H1 (cell line): ENCODE measurements at regions not wholly inside any gene's neighbourhood (a gene's known extent, or its start where the extent isn't known, plus 50 kb on each side); places are given as distances from the start of the nearest gene placed in this dataset.

ENCODE experiments used
- CTCF ChIA-PET: fragments of 300-600 bp; sonication (Branson Sonifier 250); formaldehyde crosslinking; loops from one replicate; lab custom pipeline; 2021; ENCODE audit not compliant: partially characterized antibody; lab: Charles Lee
- POLR2A ChIA-PET: fragments of 300-600 bp; sonication (Branson Sonifier 250); formaldehyde crosslinking; loops from one replicate; lab custom pipeline; 2021; ENCODE audit warnings: inconsistent platforms; ENCODE audit not compliant: partially characterized antibody; lab: Charles Lee
- DNase-seq, 2 experiments: peaks; one replicate each; pipeline versions ENCODE4 v3.0.0 to v3.0.0-alpha.2; 2010 to 2022; ENCODE audit warnings: low spot score in 2 of 2, low read depth in 1 of 2, mixed read lengths in 1 of 2
- FAIRE-seq: peaks from 2 replicates; lab custom pipeline; 2011; peaks lifted over from hg19 to GRCh38; lab: Jason Lieb, UNC
- H2AFZ ChIP-seq: 2 replicates; pipeline ENCODE4 v1.8.1; 2012; ENCODE audit warnings: low read length, inconsistent platforms
- H2AK5ac ChIP-seq: 2 replicates; pipeline ENCODE4 v1.6.1; 2013; ENCODE audit warnings: low read depth, low read length
- H2BK120ac ChIP-seq: replicated peaks from 2 replicates; pipeline ENCODE3; 2013; ENCODE audit warnings: low read depth, low read length, inconsistent platforms
- H2BK12ac ChIP-seq: 2 replicates; pipeline ENCODE4 v1.6.1; 2013; ENCODE audit warnings: low read depth, low read length
- H2BK15ac ChIP-seq: 2 replicates; pipeline ENCODE4 v1.6.1; 2013; ENCODE audit warnings: low read length
- H2BK20ac ChIP-seq: 2 replicates; pipeline ENCODE4 v1.6.1; 2013; ENCODE audit warnings: low read length
- H2BK5ac ChIP-seq: 2 replicates; pipeline ENCODE4 v1.6.1; 2013; ENCODE audit warnings: low read depth, low read length
- H3K14ac ChIP-seq: 2 replicates; pipeline ENCODE4 v1.6.1; 2013; ENCODE audit warnings: inconsistent platforms; ENCODE audit not compliant: insufficient read length
- H3K18ac ChIP-seq: 2 replicates; pipeline ENCODE4 v1.6.1; 2013; ENCODE audit warnings: low read length; ENCODE audit errors: extremely low read depth
- H3K23ac ChIP-seq: 2 replicates; pipeline ENCODE4 v1.6.1; 2013; ENCODE audit warnings: inconsistent platforms; ENCODE audit not compliant: insufficient read length
- H3K23me2 ChIP-seq: 2 replicates; pipeline ENCODE4 v1.6.1; 2013; ENCODE audit warnings: low read depth, low read length
- H3K27ac ChIP-seq: 2 replicates; pipeline ENCODE4 v1.6.1; 2011; ENCODE audit warnings: low read depth, low read length, inconsistent platforms
- H3K27me3 ChIP-seq, 4 experiments: replicated peaks in 1 of 4; 1 replicate in 1 of 4; 2 replicates in 3 of 4; pipeline versions ENCODE4 v1.6.1 to v1.8.1; 2011 to 2013; ENCODE audit warnings: low read length in 3 of 4, mild to moderate bottlenecking in 3 of 4, inconsistent platforms in 2 of 4, mixed read lengths in 2 of 4, moderate library complexity in 1 of 4; ENCODE audit not compliant: control insufficient read depth in 3 of 4, insufficient read depth in 3 of 4; ENCODE audit errors: extremely low read depth in 1 of 4
- H3K36me3 ChIP-seq, 4 experiments: 2 replicates each; pipeline versions ENCODE4 v1.6.1 to v1.8.1; 2011 to 2013; ENCODE audit warnings: mild to moderate bottlenecking in 4 of 4, low read length in 3 of 4, moderate library complexity in 2 of 4, control low read depth in 1 of 4, inconsistent platforms in 1 of 4; ENCODE audit not compliant: insufficient read depth in 4 of 4, control insufficient read depth in 2 of 4
- H3K4ac ChIP-seq: replicated peaks from 2 replicates; pipeline ENCODE3; 2013; ENCODE audit warnings: low read length, low read depth, mixed read lengths, inconsistent platforms; ENCODE audit not compliant: insufficient read length
- H3K4me1 ChIP-seq, 4 experiments: replicated peaks in 1 of 4; 1 replicate in 1 of 4; 2 replicates in 3 of 4; pipeline versions ENCODE4 v1.6.1 to v1.8.1; 2011 to 2013; ENCODE audit warnings: low read length in 3 of 4, inconsistent platforms in 2 of 4, mixed read lengths in 1 of 4; ENCODE audit not compliant: insufficient read depth in 4 of 4, control insufficient read depth in 3 of 4
- H3K4me2 ChIP-seq, 2 experiments: 2 replicates each; pipeline versions ENCODE4 v1.6.1 to v1.8.1; 2011 to 2013; ENCODE audit warnings: low read depth in 2 of 2, low read length in 2 of 2, control low read depth in 1 of 2, inconsistent platforms in 1 of 2, mild to moderate bottlenecking in 1 of 2; ENCODE audit not compliant: insufficient read depth in 1 of 2
- H3K4me3 ChIP-seq, 4 experiments: fragments of 200-600, 300-600 bp in 1 of 4; sonication (generic), shearing (Covaris generic), sonication (Bioruptor Twin) in 1 of 4; 2 replicates each; pipeline versions ENCODE4 v1.5.1 to v1.8.1; 2011 to 2016; ENCODE audit warnings: low read length in 4 of 4, low read depth in 3 of 4, control low read depth in 2 of 4, inconsistent platforms in 2 of 4, mild to moderate bottlenecking in 2 of 4, mixed read lengths in 1 of 4, moderate library complexity in 1 of 4; ENCODE audit not compliant: insufficient read depth in 2 of 4; ENCODE audit errors: extremely low read depth in 1 of 4
- H3K56ac ChIP-seq: replicated peaks from 2 replicates; pipeline ENCODE3; 2013; ENCODE audit warnings: low read depth, mild to moderate bottlenecking, mixed read lengths, low read length, inconsistent platforms; ENCODE audit not compliant: insufficient read length
- H3K79me1 ChIP-seq: 2 replicates; pipeline ENCODE4 v1.6.1; 2013; ENCODE audit warnings: low read depth, low read length, control low read depth
- H3K79me2 ChIP-seq, 2 experiments: 2 replicates each; pipeline versions ENCODE4 v1.6.1 to v1.8.1; 2012 to 2013; ENCODE audit warnings: low read length in 2 of 2, mild to moderate bottlenecking in 2 of 2, inconsistent platforms in 1 of 2; ENCODE audit not compliant: insufficient read depth in 2 of 2, control insufficient read depth in 1 of 2
- H3K9ac ChIP-seq, 4 experiments: replicated peaks in 1 of 4; 1 replicate in 1 of 4; 2 replicates in 3 of 4; pipeline versions ENCODE4 v1.6.1 to v1.8.1; 2011 to 2013; ENCODE audit warnings: low read depth in 3 of 4, low read length in 3 of 4, control low read depth in 2 of 4, mild to moderate bottlenecking in 2 of 4, moderate library complexity in 2 of 4, inconsistent platforms in 1 of 4; ENCODE audit errors: extremely low read depth in 1 of 4
- H3K9me3 ChIP-seq, 2 experiments: 2 replicates each; pipeline versions ENCODE4 v1.6.1 to v1.8.1; 2012 to 2013; ENCODE audit warnings: mild to moderate bottlenecking in 2 of 2, moderate library complexity in 2 of 2, control low read depth in 1 of 2, inconsistent platforms in 1 of 2, low read depth in 1 of 2, low read length in 1 of 2, mixed read lengths in 1 of 2; ENCODE audit not compliant: insufficient read depth in 2 of 2
- H4K20me1 ChIP-seq, 2 experiments: replicated peaks in 1 of 2; 2 replicates each; pipeline versions ENCODE3 to v1.8.1; 2011 to 2013; ENCODE audit warnings: inconsistent platforms in 2 of 2, low read length in 2 of 2, mild to moderate bottlenecking in 1 of 2; ENCODE audit not compliant: insufficient read depth in 2 of 2, control insufficient read depth in 1 of 2
- H4K5ac ChIP-seq: 2 replicates; pipeline ENCODE4 v1.6.1; 2013; ENCODE audit warnings: low read length, low read depth, mixed read lengths, inconsistent platforms; ENCODE audit not compliant: insufficient read length
- H4K8ac ChIP-seq: 2 replicates; pipeline ENCODE4 v1.8.0; 2013; ENCODE audit warnings: mild to moderate bottlenecking, moderate library complexity, low read length, inconsistent platforms; ENCODE audit not compliant: insufficient read depth; ENCODE audit errors: extremely low read depth
- H4K91ac ChIP-seq: replicated peaks from 2 replicates; pipeline ENCODE3; 2013; ENCODE audit warnings: low read length, mixed read lengths, inconsistent platforms; ENCODE audit not compliant: insufficient read length
- BRCA1 ChIP-seq: IDR thresholded peaks from 2 replicates; pipeline ENCODE4 v1.6.1; 2012; ENCODE audit warnings: low read depth, low read length, improper control_type of control experiment
- EP300 ChIP-seq, 2 experiments: IDR thresholded peaks; 1 replicate in 1 of 2; 2 replicates in 1 of 2; pipeline ENCODE4 v1.6.1; 2011 to 2012; ENCODE audit warnings: low read depth in 2 of 2, low read length in 2 of 2, mild to moderate bottlenecking in 2 of 2, borderline replicate concordance in 1 of 2, inconsistent platforms in 1 of 2, moderate library complexity in 1 of 2
- KDM1A ChIP-seq: fragments of 200-600, 300-600 bp; sonication (generic); IDR thresholded peaks from 2 replicates; pipeline ENCODE4 v1.7.1; 2016; ENCODE audit warnings: mild to moderate bottlenecking, low read length, borderline replicate concordance
- MAFK ChIP-seq: IDR thresholded peaks from 2 replicates; pipeline ENCODE4 v1.6.1; 2012; ENCODE audit warnings: low read depth, mild to moderate bottlenecking, improper control_type of control experiment, low read length
- MAX ChIP-seq: IDR thresholded peaks from 2 replicates; pipeline ENCODE4 v1.6.1; 2012; ENCODE audit warnings: inconsistent platforms
- RFX5 ChIP-seq: IDR thresholded peaks from 2 replicates; pipeline ENCODE4 v1.6.1; 2011; ENCODE audit warnings: low read depth, low read length, improper control_type of control experiment, borderline replicate concordance
- SIX5 ChIP-seq: IDR thresholded peaks from 2 replicates; pipeline ENCODE4 v1.6.1; 2011; ENCODE audit warnings: mild to moderate bottlenecking, low read depth, low read length
- SP2 ChIP-seq: IDR thresholded peaks from 2 replicates; pipeline ENCODE4 v1.6.1; 2012; ENCODE audit warnings: mild to moderate bottlenecking, low read length, inconsistent platforms
- SP4 ChIP-seq: IDR thresholded peaks from 2 replicates; pipeline ENCODE4 v1.6.1; 2012; ENCODE audit warnings: low read length, inconsistent platforms
- TEAD4 ChIP-seq: IDR thresholded peaks from 2 replicates; pipeline ENCODE4 v1.6.1; 2012; ENCODE audit warnings: low read depth, low read length, inconsistent platforms, mixed read lengths
- USF2 ChIP-seq: IDR thresholded peaks from 2 replicates; pipeline ENCODE4 v1.6.1; 2011; ENCODE audit warnings: low read length, improper control_type of control experiment
- WGBS, 2 experiments: shearing (Covaris generic) in 1 of 2; methylation state at CpG; one replicate each; pipeline versions ENCODE4 v1.1.6 to v1.1.7; 2013 to 2015; ENCODE audit warnings: low lambda C conversion rate in 2 of 2, mixed read lengths in 2 of 2, inconsistent platforms in 1 of 2, low coverage in 1 of 2, missing lambda C conversion rate in 1 of 2; ENCODE audit not compliant: insufficient replicate concordance in 2 of 2, insufficient coverage in 1 of 2, insufficient read length in 1 of 2; ENCODE audit errors: extremely low coverage in 1 of 2, missing lambda C conversion rate in 1 of 2; 5-methylcytosine and 5-hydroxymethylcytosine counted together

DNA sequence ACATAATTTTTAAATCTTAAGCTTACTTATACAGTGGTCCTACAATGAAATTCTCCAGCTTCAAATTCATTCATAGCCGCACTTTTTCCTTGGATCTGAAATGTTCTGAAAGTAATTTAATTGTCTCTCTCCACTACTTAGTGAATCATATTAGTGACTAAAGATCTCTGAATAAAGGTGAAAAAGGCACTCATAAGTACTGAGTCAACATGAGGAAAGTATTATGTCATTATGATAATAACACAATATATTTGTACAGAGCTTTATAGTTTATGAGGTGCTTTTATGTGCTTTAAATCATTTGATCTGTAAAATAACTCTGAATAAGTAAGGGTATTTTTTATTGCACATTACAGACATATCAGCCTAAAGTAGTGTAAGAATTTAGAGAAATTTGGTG, 628.2 kb upstream of the SLITRK5 start:
- no peak overlapping the region for H3K18ac ChIP-seq
- no peaks in the 10 kb centered on the region for H3K27me3 ChIP-seq
- H2BK15ac ChIP-seq: no peak overlapping the region
- DNase-seq: no peak
- H4K91ac ChIP-seq: no peak overlapping the region
- H3K9ac ChIP-seq: no peak overlapping the region
- CTCF ChIA-PET: no interaction called here
- H3K79me2 ChIP-seq: no peaks in the 10 kb centered on the region
- no peak overlapping the region for H2BK12ac ChIP-seq
- H3K27ac ChIP-seq: no peak overlapping the region
- no peak overlapping the region for H4K5ac ChIP-seq
- H3K4ac ChIP-seq: no peak overlapping the region
- H3K4me1 ChIP-seq: no peaks in the 10 kb centered on the region
- no peaks in the 10 kb centered on the region; the same call in 1 of the 2 replicates for H3K23me2 ChIP-seq
- H2AK5ac ChIP-seq: no peak overlapping the region
- H2BK20ac ChIP-seq: no peak overlapping the region
- FAIRE-seq: no peak
- no peaks in the 10 kb centered on the region for H3K36me3 ChIP-seq
- no peak overlapping the region for H3K4me3 ChIP-seq
- POLR2A ChIA-PET: no interaction called here
- no peak overlapping the region for H2BK120ac ChIP-seq
- H3K9me3 ChIP-seq: no peaks in the 10 kb centered on the region
- no peak for TF ChIP-seq SP2
- no peak for TF ChIP-seq MAX
- TF ChIP-seq MAFK: no peak
- TF ChIP-seq RFX5: no peak
- no peak for TF ChIP-seq USF2
- TF ChIP-seq SP4: no peak
- TF ChIP-seq BRCA1: no peak
- TF ChIP-seq EP300 (IDR thresholded peaks at IDR 0.05; ENCODE audit: borderline replicate concordance in 1 of 2, low read depth in 2 of 2, low read length in 2 of 2): no peak
- no peak for TF ChIP-seq KDM1A
- no peak for TF ChIP-seq TEAD4
- TF ChIP-seq SIX5: no peak
- H3K23ac ChIP-seq: no peak overlapping the region
- 95% methylated on average over 1 of the region's 1 CpG; no CpG with 5 or more reads in 1 of the 2 experiments for WGBS, 2 experiments
- no peak overlapping the region for H3K56ac ChIP-seq
- no peak overlapping the region for H2BK5ac ChIP-seq
- no peak overlapping the region for H3K4me2 ChIP-seq
- H2AFZ ChIP-seq: no peak overlapping the region
- H4K20me1 ChIP-seq: no peaks in the 10 kb centered on the region
- no peak overlapping the region for H3K14ac ChIP-seq
- no peaks in the 10 kb centered on the region for H3K79me1 ChIP-seq
- H4K8ac ChIP-seq: no peak overlapping the region
